ENCODE measurements at regions not wholly inside any gene's neighbourhood (a gene's known extent, or its start where the extent isn't known, plus 50 kb on each side); places are given as distances from the start of the nearest gene placed in this dataset.

DNA sequence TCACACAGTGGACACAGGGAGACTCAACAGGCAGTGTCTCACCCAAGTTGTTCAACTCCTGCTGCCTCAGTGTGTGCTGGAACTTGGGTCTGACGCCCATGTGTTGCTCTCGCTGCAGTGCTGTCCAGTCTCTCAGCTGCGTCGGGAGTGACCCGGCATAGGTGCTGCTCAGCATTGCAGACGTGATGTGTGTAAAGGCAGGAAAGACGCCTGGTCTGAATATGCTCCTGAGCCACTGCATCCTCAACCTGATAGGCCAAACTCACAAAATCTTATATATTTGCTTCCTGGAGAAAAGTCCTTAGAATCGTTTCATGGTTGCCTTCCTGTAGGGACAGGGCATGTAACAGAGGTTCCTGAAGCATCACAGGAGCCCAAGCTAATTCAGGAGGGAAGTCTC lies 152.9 kb downstream of the INSIG2 start:
- TF ChIP-seq CTCF (conservative IDR thresholded peaks at IDR 0.05) = no peak
- no peak for TF ChIP-seq ZFX (IDR thresholded peaks at IDR 0.05)
